KMS-11 (cell line): ENCODE measurements at regions not wholly inside any gene's neighbourhood (a gene's known extent, or its start where the extent isn't known, plus 50 kb on each side); places are given as distances from the start of the nearest gene placed in this dataset.
"Not testable (repeated sequence)": the region's sequence is repeated elsewhere in the genome, so short reads cannot be mapped to it uniquely, and the experiment has no call there.

Source experiments
- H2AFZ ChIP-seq: fragments of 200-600 bp; sonication (generic); 2 replicates; pipeline ENCODE4 v1.6.1; 2016; ENCODE audit warnings: antibody characterized with exemption, mixed run types, low read depth
- H3K27ac ChIP-seq: fragments of 200-600 bp; sonication (generic); 2 replicates; pipeline ENCODE4 v1.6.1; 2016; ENCODE audit warnings: mild to moderate bottlenecking, mixed run types
- H3K27me3 ChIP-seq: fragments of 200-600 bp; sonication (generic); 2 replicates; pipeline ENCODE4 v1.6.1; 2017; ENCODE audit warnings: mild to moderate bottlenecking, low read depth, mixed run types, moderate library complexity; ENCODE audit not compliant: insufficient read depth
- H3K36me3 ChIP-seq: fragments of 200-600 bp; sonication (generic); 2 replicates; pipeline ENCODE4 v1.6.1; 2017; ENCODE audit warnings: mild to moderate bottlenecking, mixed run types; ENCODE audit not compliant: insufficient read depth
- H3K4me1 ChIP-seq: fragments of 200-600 bp; sonication (generic); 2 replicates; pipeline ENCODE4 v1.6.1; 2016; ENCODE audit warnings: mild to moderate bottlenecking, low read depth, mixed run types; ENCODE audit not compliant: poor library complexity, severe bottlenecking
- H3K4me2 ChIP-seq: fragments of 200-600 bp; sonication (generic); 2 replicates; pipeline ENCODE4 v1.7.0; 2016; ENCODE audit warnings: mild to moderate bottlenecking, mixed run types
- H3K4me3 ChIP-seq: fragments of 200-600 bp; sonication (generic); IDR thresholded peaks from 2 replicates; pipeline ENCODE4 v1.6.1; 2017; ENCODE audit warnings: low read depth, low read length, mixed read lengths; ENCODE audit not compliant: insufficient read depth
- H3K79me2 ChIP-seq: fragments of 200-600 bp; sonication (generic); 2 replicates; pipeline ENCODE4 v1.6.1; 2016; ENCODE audit warnings: low read depth, mixed run types; ENCODE audit not compliant: insufficient read depth
- H3K9ac ChIP-seq: fragments of 200-600 bp; sonication (generic); 2 replicates; pipeline ENCODE4 v1.6.1; 2016; ENCODE audit warnings: mild to moderate bottlenecking, mixed run types
- H4K20me1 ChIP-seq: fragments of 200-600 bp; sonication (generic); 2 replicates; pipeline ENCODE4 v1.6.1; 2016; ENCODE audit warnings: mild to moderate bottlenecking, mixed run types; ENCODE audit not compliant: insufficient read depth
- CTCF ChIP-seq: fragments of 200-600 bp; sonication (generic); conservative IDR thresholded peaks from 2 replicates; pipeline ENCODE4 v1.6.1; 2017; ENCODE audit warnings: low read depth, mild to moderate bottlenecking, antibody characterized with exemption, low read length, moderate library complexity, mixed read lengths

- Histone ChIP-seq H3K79me2 (no peaks in the 10 kb centered on the region), H3K4me2 (no peak overlapping the region), H3K36me3 (no peaks in the 10 kb centered on the region), H3K9ac (no peak overlapping the region), H4K20me1 (no peaks in the 10 kb centered on the region), H3K27ac (no peak overlapping the region), H3K4me3 (no peak overlapping the region), H3K27me3 (no peaks in the 10 kb centered on the region), H2AFZ (no peak overlapping the region), H3K4me1 (peaks cover 9% of the 10 kb centered on the region)
- TF ChIP-seq CTCF, result no peak
Measured at GRCh38 chr4:75169427-75169826, 236.5 kb downstream of the PARM1 start.

DNA sequence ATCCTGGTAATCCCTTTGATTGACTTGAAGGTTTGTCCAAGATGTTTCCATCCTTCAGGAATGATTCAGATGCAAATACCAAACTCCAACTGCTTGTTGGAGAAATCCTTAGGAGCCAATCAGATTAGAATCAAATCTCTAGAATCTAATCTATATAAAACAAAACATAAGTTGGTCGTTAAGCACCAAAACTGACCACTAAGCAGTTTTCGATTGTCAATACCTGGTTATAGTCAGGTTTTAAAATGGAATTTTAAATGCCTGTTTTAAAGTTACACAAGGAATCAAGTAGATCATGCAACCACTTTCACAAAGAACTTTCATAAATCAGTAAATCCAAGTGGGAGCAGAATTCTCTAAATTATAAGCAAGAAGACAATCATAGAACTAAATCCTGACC, 236.1 kb downstream of the PARM1 start:
- TF ChIP-seq CTCF, result no peak
- Histone ChIP-seq H2AFZ (no peak overlapping the region), H3K27ac (no peak overlapping the region), H3K4me3 (no peak overlapping the region), H3K4me2 (no peak overlapping the region), H3K4me1 (peaks cover 9% of the 10 kb centered on the region), H3K79me2 (no peaks in the 10 kb centered on the region), H3K36me3 (no peaks in the 10 kb centered on the region), H4K20me1 (no peaks in the 10 kb centered on the region), H3K27me3 (no peaks in the 10 kb centered on the region), H3K9ac (no peak overlapping the region)

DNA sequence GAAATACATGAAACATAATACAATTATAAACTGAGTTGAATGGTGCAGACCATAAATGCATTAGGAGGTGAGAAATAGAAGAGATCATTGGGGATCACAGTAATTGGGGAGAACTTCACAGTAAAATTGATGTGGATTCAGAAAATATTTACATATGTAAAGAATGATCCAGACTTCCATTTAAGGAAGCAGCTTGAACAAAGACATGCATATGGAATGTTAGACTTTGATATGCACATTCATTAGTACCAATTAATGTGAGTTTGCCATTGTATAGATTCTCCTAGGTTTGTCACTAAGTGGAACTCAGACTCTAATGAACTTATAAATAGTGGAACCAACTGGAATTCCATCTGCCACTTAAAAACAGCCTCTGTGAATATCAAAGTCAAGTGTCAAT, 235.6 kb downstream of the PARM1 start:
- H3K4me2 ChIP-seq, result no peak overlapping the region
- H3K27ac ChIP-seq, result no peak overlapping the region
- H3K4me1 ChIP-seq, result peaks cover 9% of the 10 kb centered on the region
- no peaks in the 10 kb centered on the region for H3K36me3 ChIP-seq
- H2AFZ ChIP-seq, result no peak overlapping the region
- TF ChIP-seq CTCF, result no peak
- no peaks in the 10 kb centered on the region for H3K27me3 ChIP-seq
- H4K20me1 ChIP-seq, result no peaks in the 10 kb centered on the region
- no peaks in the 10 kb centered on the region for H3K79me2 ChIP-seq
- no peak overlapping the region for H3K9ac ChIP-seq
- no peak overlapping the region for H3K4me3 ChIP-seq

GRCh38 chr4:75165100-75165499, 232.2 kb downstream of the PARM1 start:
- not testable (repeated sequence) for H3K9ac ChIP-seq, H3K36me3 ChIP-seq, H4K20me1 ChIP-seq, H2AFZ ChIP-seq, H3K4me1 ChIP-seq, H3K4me2 ChIP-seq, H3K27ac ChIP-seq, H3K79me2 ChIP-seq, H3K4me3 ChIP-seq, H3K27me3 ChIP-seq

- H3K27ac ChIP-seq, result no peak overlapping the region
- H3K4me1 ChIP-seq, result no peaks in the 10 kb centered on the region
- TF ChIP-seq CTCF, result no peak
- no peaks in the 10 kb centered on the region for H3K36me3 ChIP-seq
- no peak overlapping the region for H2AFZ ChIP-seq
- H3K79me2 ChIP-seq, result no peaks in the 10 kb centered on the region
- no peaks in the 10 kb centered on the region for H3K27me3 ChIP-seq
- no peak overlapping the region for H3K9ac ChIP-seq
- H3K4me3 ChIP-seq, result no peak overlapping the region
- H3K4me2 ChIP-seq, result no peak overlapping the region
- no peaks in the 10 kb centered on the region for H4K20me1 ChIP-seq
Measured at GRCh38 chr4:75158451-75158850, 225.5 kb downstream of the PARM1 start.
